Prostate gland (tissue), 2 donors: ENCODE measurements at regions not wholly inside any gene's neighbourhood (a gene's known extent, or its start where the extent isn't known, plus 50 kb on each side); places are given as distances from the start of the nearest gene placed in this dataset.

Experiments used
- DNase-seq: peaks from one replicate; pipeline ENCODE4 v3.0.0-alpha.2; 2019; ENCODE audit warnings: low spot score
- H3K27ac ChIP-seq, 2 donors: fragments of 200-600 bp; sonication (generic); 2 replicates each; pipeline ENCODE4 v1.5.1; 2017 to 2019
- H3K27me3 ChIP-seq: fragments of 200-600 bp; sonication (generic); replicated peaks from 2 replicates; pipeline ENCODE4 v1.5.1; 2019; ENCODE audit not compliant: insufficient read depth
- H3K36me3 ChIP-seq, 2 donors: fragments of 200-600 bp; sonication (generic); 1 replicate in 1 of 2; 2 replicates in 1 of 2; pipeline versions ENCODE4 v1.5.1 to v1.8.1; 2017 to 2019
- H3K4me1 ChIP-seq: fragments of 200-600 bp; sonication (generic); replicated peaks from 2 replicates; pipeline ENCODE4 v1.5.1; 2019
- H3K4me3 ChIP-seq, 2 donors: fragments of 200-600 bp; sonication (generic); 2 replicates each; pipeline ENCODE4 v1.5.1; 2017 to 2019
- H3K9me3 ChIP-seq: fragments of 200-600 bp; sonication (generic); 2 replicates; pipeline ENCODE4 v1.5.1; 2017
- POLR2A ChIP-seq: fragments of 450-650 bp; IDR thresholded peaks from one replicate; pipeline ENCODE4 v1.6.1; 2016; ENCODE audit warnings: antibody characterized with exemption, mild to moderate bottlenecking
- POLR2AphosphoS5 ChIP-seq: sonication (generic); formaldehyde crosslinking; IDR thresholded peaks from one replicate; pipeline ENCODE4 v1.6.1; 2017; ENCODE audit warnings: antibody characterized with exemption
- WGBS: methylation state at CpG from one replicate; pipeline ENCODE4 v1.1.5; 2018; 5-methylcytosine and 5-hydroxymethylcytosine counted together
- intact Hi-C: fragments of 100-400 bp; cut with DNase I; formaldehyde crosslinking; loops from one replicate; pipeline ENCODE4 v1.14.2; 2022
- TF ChIP-seq, protein P1 (sequence below), 4 experiments: fragments of 200-600 bp in 2 of 4; fragments of 450-650 bp in 2 of 4; sonication (generic) in 2 of 4; IDR thresholded peaks; 1 replicate in 3 of 4; 2 replicates in 1 of 4; pipeline ENCODE4 v1.5.1; 2016 to 2019; ENCODE audit warnings: antibody characterized with exemption in 4 of 4, mild to moderate bottlenecking in 2 of 4, moderate library complexity in 2 of 4

- no peaks in the 10 kb centered on the region for H3K9me3 ChIP-seq
- no peaks in the 10 kb centered on the region for H3K36me3 ChIP-seq
- TF ChIP-seq POLR2AphosphoS5: no peak
- no peak for TF ChIP-seq POLR2A
- TF ChIP-seq, protein P1, sequence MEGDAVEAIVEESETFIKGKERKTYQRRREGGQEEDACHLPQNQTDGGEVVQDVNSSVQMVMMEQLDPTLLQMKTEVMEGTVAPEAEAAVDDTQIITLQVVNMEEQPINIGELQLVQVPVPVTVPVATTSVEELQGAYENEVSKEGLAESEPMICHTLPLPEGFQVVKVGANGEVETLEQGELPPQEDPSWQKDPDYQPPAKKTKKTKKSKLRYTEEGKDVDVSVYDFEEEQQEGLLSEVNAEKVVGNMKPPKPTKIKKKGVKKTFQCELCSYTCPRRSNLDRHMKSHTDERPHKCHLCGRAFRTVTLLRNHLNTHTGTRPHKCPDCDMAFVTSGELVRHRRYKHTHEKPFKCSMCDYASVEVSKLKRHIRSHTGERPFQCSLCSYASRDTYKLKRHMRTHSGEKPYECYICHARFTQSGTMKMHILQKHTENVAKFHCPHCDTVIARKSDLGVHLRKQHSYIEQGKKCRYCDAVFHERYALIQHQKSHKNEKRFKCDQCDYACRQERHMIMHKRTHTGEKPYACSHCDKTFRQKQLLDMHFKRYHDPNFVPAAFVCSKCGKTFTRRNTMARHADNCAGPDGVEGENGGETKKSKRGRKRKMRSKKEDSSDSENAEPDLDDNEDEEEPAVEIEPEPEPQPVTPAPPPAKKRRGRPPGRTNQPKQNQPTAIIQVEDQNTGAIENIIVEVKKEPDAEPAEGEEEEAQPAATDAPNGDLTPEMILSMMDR (IDR thresholded peaks at IDR 0.05): no peak
- 95% methylated on average over 4 of the region's 4 CpGs for WGBS
- no peak for DNase-seq
- no peaks in the 10 kb centered on the region for H3K27me3 ChIP-seq
- no peak overlapping the region for H3K27ac ChIP-seq
- no peaks in the 10 kb centered on the region for H3K4me1 ChIP-seq
- intact Hi-C loops: no loop called here
- H3K4me3 ChIP-seq: no peak overlapping the region
These were observed 71.2 kb upstream of the SESN3 start for GRCh38 chr11:95302211-95302610.

- H3K4me3 ChIP-seq: no peak overlapping the region
- H3K27ac ChIP-seq: no peak overlapping the region
- H3K9me3 ChIP-seq: no peaks in the 10 kb centered on the region
- DNase-seq: no peak
- no peaks in the 10 kb centered on the region for H3K4me1 ChIP-seq
- TF ChIP-seq POLR2AphosphoS5 (no peak), POLR2A (no peak)
- TF ChIP-seq, protein P1 (IDR thresholded peaks at IDR 0.05): no peak
- intact Hi-C loops: no loop called here
- no peaks in the 10 kb centered on the region for H3K27me3 ChIP-seq
- H3K36me3 ChIP-seq: no peaks in the 10 kb centered on the region
- WGBS: 22% methylated on average over 4 of the region's 4 CpGs
These were observed 70.5 kb upstream of the SESN3 start for GRCh38 chr11:95301474-95301873.

DNA sequence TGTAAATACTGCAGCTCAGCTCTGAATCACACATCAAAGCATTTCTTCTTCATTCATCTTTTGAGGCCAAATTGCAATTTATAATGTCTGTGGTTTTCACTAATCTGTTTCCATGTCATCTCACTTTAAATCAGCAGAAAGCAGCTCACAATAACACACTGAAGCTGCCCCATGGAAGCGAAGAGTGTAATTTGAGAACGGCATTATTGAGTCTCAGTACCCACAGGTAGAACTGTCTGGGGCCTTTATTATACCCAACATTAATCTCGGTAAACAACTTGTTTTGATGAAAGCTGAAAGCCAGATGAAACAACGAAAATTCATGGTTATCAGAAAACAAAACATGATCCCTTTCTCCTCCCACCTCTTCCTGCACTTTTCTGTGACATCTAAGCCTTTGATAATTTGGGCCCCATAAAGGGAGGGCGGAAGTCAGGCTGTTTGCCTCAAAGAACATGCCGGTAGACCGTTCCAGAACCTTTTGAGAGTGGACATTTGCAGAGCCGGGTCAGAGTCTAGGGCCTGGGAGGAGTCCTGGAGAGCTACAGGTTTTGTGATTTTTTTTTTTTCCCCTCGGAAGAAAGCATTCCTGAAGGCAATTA is 68.2 kb upstream of the SESN3 start:
- H3K36me3 ChIP-seq: no peaks in the 10 kb centered on the region
- H3K4me3 ChIP-seq: no peak overlapping the region
- DNase-seq: no peak
- H3K9me3 ChIP-seq: no peaks in the 10 kb centered on the region
- H3K4me1 ChIP-seq: no peaks in the 10 kb centered on the region
- 29% methylated on average over 9 of the region's 9 CpGs for WGBS
- TF ChIP-seq POLR2AphosphoS5 (no peak), POLR2A (no peak)
- TF ChIP-seq, protein P1 (IDR thresholded peaks at IDR 0.05): no peak
- H3K27ac ChIP-seq: no peak overlapping the region
- intact Hi-C loops: no loop called here
- no peaks in the 10 kb centered on the region for H3K27me3 ChIP-seq

DNA sequence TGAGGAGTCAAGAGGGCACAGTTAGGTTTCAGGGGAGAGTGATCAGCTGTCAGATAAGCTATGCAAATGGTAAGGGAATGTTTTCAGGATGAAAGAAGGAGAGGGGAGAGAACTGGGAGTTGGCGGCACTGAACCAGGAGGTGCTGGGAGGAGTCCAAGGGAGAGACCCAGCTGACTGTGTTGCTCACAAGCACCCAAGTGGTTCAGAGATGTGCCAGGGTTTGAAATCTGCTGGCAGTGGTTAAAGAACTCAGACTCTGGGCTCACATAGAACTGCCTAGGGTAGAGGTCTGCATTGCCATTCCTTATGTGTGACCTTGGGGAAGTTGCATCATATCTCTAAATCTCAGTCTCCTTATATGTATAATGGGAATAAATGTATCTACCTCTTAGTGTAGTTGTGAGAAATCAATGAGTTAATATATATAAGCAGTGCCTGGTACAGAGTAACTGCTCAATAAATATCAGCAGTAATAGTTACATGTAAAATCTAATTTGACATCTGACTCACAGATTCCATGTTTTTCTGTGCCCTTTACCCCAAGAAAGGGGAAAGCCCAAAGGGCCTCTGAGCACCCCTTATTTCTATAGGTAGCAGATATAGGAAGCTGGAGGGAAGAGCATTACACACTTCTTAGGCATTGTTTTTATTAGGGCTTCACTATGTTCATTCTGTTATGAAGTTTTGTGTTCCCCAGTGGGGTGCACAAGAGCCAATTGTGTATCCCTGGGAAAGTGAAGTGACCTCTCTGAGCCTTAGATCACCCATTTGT is 66.9 kb upstream of the SESN3 start:
- TF ChIP-seq, protein P1 (IDR thresholded peaks at IDR 0.05): no peak
- TF ChIP-seq POLR2AphosphoS5 (no peak), POLR2A (no peak)
- no peak for DNase-seq
- intact Hi-C loops: no loop called here
- H3K36me3 ChIP-seq: no peaks in the 10 kb centered on the region
- no peak overlapping the region for H3K27ac ChIP-seq
- no peaks in the 10 kb centered on the region for H3K27me3 ChIP-seq
- WGBS: 69% methylated on average over 1 of the region's 1 CpG
- no peaks in the 10 kb centered on the region for H3K4me1 ChIP-seq
- no peaks in the 10 kb centered on the region for H3K9me3 ChIP-seq
- no peak overlapping the region for H3K4me3 ChIP-seq

GRCh38 chr11:95296621-95297025 is 65.6 kb upstream of the SESN3 start:
- no peak overlapping the region for H3K4me3 ChIP-seq
- TF ChIP-seq POLR2AphosphoS5 (no peak), POLR2A (no peak)
- TF ChIP-seq, protein P1 (IDR thresholded peaks at IDR 0.05): no peak
- WGBS: 86% methylated on average over 6 of the region's 6 CpGs
- no peak for DNase-seq
- no peaks in the 10 kb centered on the region for H3K4me1 ChIP-seq
- no peak overlapping the region for H3K27ac ChIP-seq
- no peaks in the 10 kb centered on the region for H3K9me3 ChIP-seq
- no peaks in the 10 kb centered on the region for H3K36me3 ChIP-seq
- no peaks in the 10 kb centered on the region for H3K27me3 ChIP-seq
- intact Hi-C loops: no loop called here
